ENCODE measurements at regions not wholly inside any gene's neighbourhood (a gene's known extent, or its start where the extent isn't known, plus 50 kb on each side); places are given as distances from the start of the nearest gene placed in this dataset.

DNA sequence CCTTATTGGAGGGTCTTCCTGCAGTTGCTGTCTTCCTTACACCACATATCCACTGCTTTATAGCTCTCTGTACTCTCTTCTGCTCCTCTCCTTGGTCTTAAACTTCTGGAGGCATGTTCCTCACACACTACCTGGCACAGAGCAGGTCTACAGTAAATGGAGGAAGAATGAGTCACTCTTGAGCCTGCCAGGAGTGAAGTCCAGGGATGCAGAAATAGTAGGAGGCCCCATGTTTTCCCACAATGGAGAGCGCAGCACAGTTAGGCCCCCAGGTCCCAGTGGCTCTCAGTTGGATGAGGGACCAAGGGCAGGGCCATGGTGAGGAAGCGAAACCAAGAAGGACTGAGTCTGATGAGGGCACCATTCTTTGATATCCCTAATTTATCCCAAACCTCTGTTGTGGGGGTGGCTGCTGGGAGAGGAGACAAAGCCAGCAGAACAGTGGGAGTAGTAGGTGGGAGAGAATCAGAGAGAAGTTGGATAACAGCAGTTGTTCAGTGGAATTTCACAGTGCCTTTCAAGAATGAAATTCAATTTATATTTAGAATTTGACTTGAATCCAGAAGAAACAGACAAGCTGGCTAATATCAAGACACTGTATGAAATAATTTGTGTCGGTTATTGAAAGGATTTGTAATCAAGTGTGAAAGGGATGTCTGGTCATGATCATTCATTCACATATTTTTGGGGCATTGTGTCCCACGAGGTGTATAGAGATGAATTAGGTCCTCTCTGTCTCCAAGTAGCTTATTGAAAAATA is 187.8 kb downstream of the HIPK3 start:
- Mint-ChIP-seq H3K9me3 (ENCODE audit: unreplicated experiment) (no peaks in the 10 kb centered on the region), H3K27me3 (ENCODE audit: unreplicated experiment) (no peaks in the 10 kb centered on the region), H3K27ac (ENCODE audit: unreplicated experiment) (no peak overlapping the region)

DNA sequence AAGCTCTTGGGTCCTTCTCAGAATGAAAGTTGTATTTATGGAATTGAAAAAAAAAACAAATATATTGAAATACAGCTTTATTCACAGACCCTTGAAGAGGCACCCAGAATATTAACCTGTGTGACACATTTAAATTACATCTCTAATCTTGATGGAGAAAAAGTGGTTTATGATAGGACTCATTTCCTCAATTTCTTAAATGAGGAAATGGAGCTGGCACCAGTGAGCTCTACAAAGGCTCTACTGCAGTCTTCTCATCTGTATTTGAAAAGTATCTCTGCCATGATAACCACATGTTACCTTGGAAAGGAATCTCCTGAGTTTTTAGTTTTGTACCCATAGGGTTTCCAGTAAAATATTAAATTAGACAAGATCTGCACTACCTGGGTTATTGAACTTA is 186.5 kb downstream of the HIPK3 start:
- Mint-ChIP-seq H3K36me3 (ENCODE audit: unreplicated experiment) (peaks cover 5% of the 10 kb centered on the region), H3K4me3 (ENCODE audit: unreplicated experiment) (no peak overlapping the region), H3K27ac (ENCODE audit: unreplicated experiment) (no peak overlapping the region), H3K27me3 (ENCODE audit: unreplicated experiment) (no peaks in the 10 kb centered on the region), H3K9me3 (ENCODE audit: unreplicated experiment) (no peaks in the 10 kb centered on the region), H3K4me1 (ENCODE audit: low read depth, unreplicated experiment) (no peaks in the 10 kb centered on the region)
- TF ChIP-seq, protein P1, sequence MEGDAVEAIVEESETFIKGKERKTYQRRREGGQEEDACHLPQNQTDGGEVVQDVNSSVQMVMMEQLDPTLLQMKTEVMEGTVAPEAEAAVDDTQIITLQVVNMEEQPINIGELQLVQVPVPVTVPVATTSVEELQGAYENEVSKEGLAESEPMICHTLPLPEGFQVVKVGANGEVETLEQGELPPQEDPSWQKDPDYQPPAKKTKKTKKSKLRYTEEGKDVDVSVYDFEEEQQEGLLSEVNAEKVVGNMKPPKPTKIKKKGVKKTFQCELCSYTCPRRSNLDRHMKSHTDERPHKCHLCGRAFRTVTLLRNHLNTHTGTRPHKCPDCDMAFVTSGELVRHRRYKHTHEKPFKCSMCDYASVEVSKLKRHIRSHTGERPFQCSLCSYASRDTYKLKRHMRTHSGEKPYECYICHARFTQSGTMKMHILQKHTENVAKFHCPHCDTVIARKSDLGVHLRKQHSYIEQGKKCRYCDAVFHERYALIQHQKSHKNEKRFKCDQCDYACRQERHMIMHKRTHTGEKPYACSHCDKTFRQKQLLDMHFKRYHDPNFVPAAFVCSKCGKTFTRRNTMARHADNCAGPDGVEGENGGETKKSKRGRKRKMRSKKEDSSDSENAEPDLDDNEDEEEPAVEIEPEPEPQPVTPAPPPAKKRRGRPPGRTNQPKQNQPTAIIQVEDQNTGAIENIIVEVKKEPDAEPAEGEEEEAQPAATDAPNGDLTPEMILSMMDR (IDR thresholded peaks at IDR 0.05; ENCODE audit: partially characterized antibody, unreplicated experiment), result no peak
- no peak for DNase-seq

More for the DNA sequence above, 187.8 kb downstream of the HIPK3 start:
- TF ChIP-seq, protein P1 (IDR thresholded peaks at IDR 0.05; ENCODE audit: partially characterized antibody, unreplicated experiment), result no peak
- Mint-ChIP-seq H3K4me1 (ENCODE audit: low read depth, unreplicated experiment) (no peaks in the 10 kb centered on the region), H3K4me3 (ENCODE audit: unreplicated experiment) (no peak overlapping the region), H3K36me3 (ENCODE audit: unreplicated experiment) (peaks cover 5% of the 10 kb centered on the region)
- DNase-seq, result no peak

GRCh38 chr11:33438301-33438700 is 181.1 kb downstream of the HIPK3 start:
- no peak for DNase-seq
- H3K36me3 Mint-ChIP-seq (ENCODE audit: unreplicated experiment), result peaks cover 9% of the 10 kb centered on the region
- H3K27ac Mint-ChIP-seq (ENCODE audit: unreplicated experiment), result no peak overlapping the region
- no peaks in the 10 kb centered on the region for H3K4me1 Mint-ChIP-seq (ENCODE audit: low read depth, unreplicated experiment)
- H3K9me3 Mint-ChIP-seq (ENCODE audit: unreplicated experiment), result peaks cover 3% of the 10 kb centered on the region
- H3K27me3 Mint-ChIP-seq (ENCODE audit: unreplicated experiment), result no peaks in the 10 kb centered on the region
- TF ChIP-seq, protein P1 (IDR thresholded peaks at IDR 0.05; ENCODE audit: partially characterized antibody, unreplicated experiment), result no peak
- no peak overlapping the region for H3K4me3 Mint-ChIP-seq (ENCODE audit: unreplicated experiment)

DNA sequence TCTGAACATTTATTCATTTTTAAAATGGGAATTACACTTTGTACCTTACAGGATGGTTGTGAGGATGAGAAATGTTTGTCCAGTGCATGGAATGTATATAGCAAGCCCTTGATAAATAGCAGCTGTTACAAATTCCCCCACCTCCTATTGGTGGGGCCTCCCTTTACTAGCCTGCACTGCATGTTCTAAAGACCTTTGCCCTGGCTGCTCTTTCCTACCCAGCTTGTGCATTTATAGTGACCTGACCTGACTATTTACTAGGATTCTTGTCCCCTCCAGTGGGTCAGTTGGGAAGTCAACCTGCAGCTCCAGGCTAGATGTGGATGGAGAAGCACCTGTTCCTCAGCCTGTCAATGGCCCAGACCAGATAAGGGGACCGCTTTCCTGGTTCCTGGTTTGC is 180.3 kb downstream of the HIPK3 start:
- no peak overlapping the region for H3K4me3 Mint-ChIP-seq (ENCODE audit: unreplicated experiment)
- H3K4me1 Mint-ChIP-seq (ENCODE audit: low read depth, unreplicated experiment), result no peaks in the 10 kb centered on the region
- DNase-seq, result no peak

DNA sequence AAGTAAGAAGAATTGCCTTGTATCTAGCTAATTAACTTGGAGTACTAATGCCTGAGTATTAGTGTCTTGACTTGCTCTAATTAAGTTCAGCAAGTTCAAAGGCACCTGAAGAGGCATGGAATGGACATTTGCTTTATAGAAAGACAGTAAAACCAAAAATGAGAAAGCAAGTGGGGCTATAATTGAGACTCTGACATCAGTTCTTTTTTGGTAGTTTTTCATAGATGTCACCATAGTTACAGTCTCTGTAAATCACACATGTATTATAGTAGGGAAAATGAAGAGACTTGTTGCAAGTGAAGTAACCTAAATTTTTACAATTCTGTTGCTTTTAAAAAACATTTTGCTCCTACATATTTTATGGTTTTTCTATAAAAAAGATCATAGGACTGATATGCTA is 178.0 kb downstream of the HIPK3 start:
- Mint-ChIP-seq H3K27me3 (ENCODE audit: unreplicated experiment) (peaks cover 5% of the 10 kb centered on the region), H3K27ac (ENCODE audit: unreplicated experiment) (no peak overlapping the region), H3K4me1 (ENCODE audit: low read depth, unreplicated experiment) (no peaks in the 10 kb centered on the region), H3K4me3 (ENCODE audit: unreplicated experiment) (no peak overlapping the region), H3K36me3 (ENCODE audit: unreplicated experiment) (peaks cover 12% of the 10 kb centered on the region), H3K9me3 (ENCODE audit: unreplicated experiment) (peaks cover 8% of the 10 kb centered on the region)
- DNase-seq, result no peak
- TF ChIP-seq, protein P1 (IDR thresholded peaks at IDR 0.05; ENCODE audit: partially characterized antibody, unreplicated experiment), result no peak

More for the DNA sequence above, 180.3 kb downstream of the HIPK3 start:
- TF ChIP-seq, protein P1 (IDR thresholded peaks at IDR 0.05; ENCODE audit: partially characterized antibody, unreplicated experiment), result no peak
- Mint-ChIP-seq H3K27me3 (ENCODE audit: unreplicated experiment) (peaks cover 4% of the 10 kb centered on the region), H3K9me3 (ENCODE audit: unreplicated experiment) (peaks cover 5% of the 10 kb centered on the region), H3K36me3 (ENCODE audit: unreplicated experiment) (peaks cover 9% of the 10 kb centered on the region), H3K27ac (ENCODE audit: unreplicated experiment) (no peak overlapping the region)
